ENCODE measurements at regions not wholly inside any gene's neighbourhood (a gene's known extent, or its start where the extent isn't known, plus 50 kb on each side); places are given as distances from the start of the nearest gene placed in this dataset.

GRCh38 chr17:34527908-34528470, 51.4 kb upstream of the TMEM132E start:
- DNase-seq (ENCODE audit: low read depth in 2 of 3, low spot score in 1 of 3) = no peak

- DNase-seq (ENCODE audit: low read depth in 2 of 3, low spot score in 1 of 3) = no peak
Measured at GRCh38 chr17:34527136-34527907, 52.1 kb upstream of the TMEM132E start.

- no peak for DNase-seq (ENCODE audit: low read depth in 2 of 3, low spot score in 1 of 3)
Measured at GRCh38 chr17:34525651-34526050, 53.7 kb upstream of the TMEM132E start.

GRCh38 chr17:34521955-34522354, 57.4 kb upstream of the TMEM132E start:
- no peak for DNase-seq (ENCODE audit: low read depth in 2 of 3, low spot score in 1 of 3)

GRCh38 chr17:34519282-34519681, 60.1 kb upstream of the TMEM132E start:
- peak in 2 of 3 donors; percentile 7 to 10 for DNase-seq (ENCODE audit: low read depth in 2 of 3, low spot score in 1 of 3)

GRCh38 chr17:34517406-34517805, 62.0 kb upstream of the TMEM132E start:
- no peak for DNase-seq (ENCODE audit: low read depth in 2 of 3, low spot score in 1 of 3)

GRCh38 chr17:34511931-34512330, 67.5 kb upstream of the TMEM132E start:
- DNase-seq (ENCODE audit: low read depth in 2 of 3, low spot score in 1 of 3) = no peak

GRCh38 chr17:34511265-34511664, 68.1 kb upstream of the TMEM132E start:
- DNase-seq (ENCODE audit: low read depth in 2 of 3, low spot score in 1 of 3) = no peak

- DNase-seq (ENCODE audit: low read depth in 2 of 3, low spot score in 1 of 3) = no peak
Measured at GRCh38 chr17:34504814-34505484, 74.4 kb upstream of the TMEM132E start.

- DNase-seq (ENCODE audit: low read depth in 2 of 3, low spot score in 1 of 3) = peak in 1 of 3 donors; percentile 16
Measured at GRCh38 chr17:34503528-34504195, 75.7 kb upstream of the TMEM132E start.

GRCh38 chr17:34502426-34502825, 77.0 kb upstream of the TMEM132E start:
- DNase-seq (ENCODE audit: low read depth in 2 of 3, low spot score in 1 of 3) = no peak

GRCh38 chr17:34499576-34499975, 79.8 kb upstream of the TMEM132E start:
- DNase-seq (ENCODE audit: low read depth in 2 of 3, low spot score in 1 of 3) = no peak

GRCh38 chr17:34493917-34494316, 85.5 kb upstream of the TMEM132E start:
- DNase-seq (ENCODE audit: low read depth in 2 of 3, low spot score in 1 of 3) = no peak

- DNase-seq (ENCODE audit: low read depth in 2 of 3, low spot score in 1 of 3) = no peak
Measured at GRCh38 chr17:34487626-34488025, 91.8 kb upstream of the TMEM132E start.

GRCh38 chr17:34486761-34487160, 92.6 kb upstream of the TMEM132E start:
- DNase-seq (ENCODE audit: low read depth in 2 of 3, low spot score in 1 of 3) = no peak

- DNase-seq (ENCODE audit: low read depth in 2 of 3, low spot score in 1 of 3) = no peak
Measured at GRCh38 chr17:34485999-34486398, 93.4 kb upstream of the TMEM132E start.

- DNase-seq (ENCODE audit: low read depth in 2 of 3, low spot score in 1 of 3) = no peak
Measured at GRCh38 chr17:34484193-34484733, 95.1 kb upstream of the TMEM132E start.

- DNase-seq (ENCODE audit: low read depth in 2 of 3, low spot score in 1 of 3) = no peak
Measured at GRCh38 chr17:34482730-34483129, 96.7 kb upstream of the TMEM132E start.

GRCh38 chr17:34481779-34482178, 97.6 kb upstream of the TMEM132E start:
- DNase-seq (ENCODE audit: low read depth in 2 of 3, low spot score in 1 of 3) = no peak

GRCh38 chr17:34479371-34479770, 100.0 kb upstream of the TMEM132E start:
- no peak for DNase-seq (ENCODE audit: low read depth in 2 of 3, low spot score in 1 of 3)

- no peak for DNase-seq (ENCODE audit: low read depth in 2 of 3, low spot score in 1 of 3)
Measured at GRCh38 chr17:34478244-34478643, 101.1 kb upstream of the TMEM132E start.

All from stimulated activated CD4-positive, alpha-beta T cell treated with anti-CD3 and anti-CD28 coated beads, Interleukin-12 subunit alpha, Interleukin-12 subunit beta, amount 100 ng/mL, for 48 hours (primary cell).